Panc1 (cell line): ENCODE measurements at regions not wholly inside any gene's neighbourhood (a gene's known extent, or its start where the extent isn't known, plus 50 kb on each side); places are given as distances from the start of the nearest gene placed in this dataset.

Experiments
- ATAC-seq: fragments of 200-7000 bp; cut with Tn5 transposase; 2 replicates; pipeline ENCODE4 v1.9.1; 2020; ENCODE audit warnings: mild to moderate bottlenecking, moderate library complexity
- BruUV-seq: library from RNA; stranded (reverse); fragments of 400-500 nt; replicated peaks from 2 replicates; lab custom pipeline; 2021; lab: Mats Ljungman, UMichigan
- CTCF ChIA-PET: fragments of 300-600 bp; sonication (Branson Sonifier 250); formaldehyde crosslinking; loops from one replicate; lab custom pipeline; 2022; ENCODE audit warnings: antibody characterized with exemption; lab: Charles Lee
- POLR2A ChIA-PET: fragments of 300-600 bp; sonication (Branson Sonifier 250); formaldehyde crosslinking; loops from one replicate; lab custom pipeline; 2022; ENCODE audit warnings: antibody characterized with exemption; lab: Charles Lee
- DNase-seq: peaks from one replicate; pipeline ENCODE4 v3.0.0-alpha.2; 2010; ENCODE audit warnings: low read depth, low spot score
- H3K27ac ChIP-seq: 2 replicates; pipeline ENCODE4 v1.5.1; 2011; ENCODE audit warnings: mild to moderate bottlenecking, low read length, inconsistent platforms
- H3K27me3 ChIP-seq: fragments of 200-500 bp; sonication (Bioruptor generic); 2 replicates; pipeline ENCODE4 v1.6.0; 2014; ENCODE audit warnings: low read length, inconsistent platforms; ENCODE audit not compliant: control insufficient read depth, insufficient read depth
- H3K36me3 ChIP-seq: fragments of 200-500 bp; sonication (Bioruptor generic); 2 replicates; pipeline ENCODE4 v1.5.1; 2014; ENCODE audit warnings: inconsistent platforms, mild to moderate bottlenecking, low read length, moderate library complexity; ENCODE audit not compliant: control insufficient read depth, insufficient read depth
- H3K4me1 ChIP-seq: 2 replicates; pipeline ENCODE4 v1.5.1; 2011; ENCODE audit warnings: inconsistent platforms, mild to moderate bottlenecking, low read length, moderate library complexity; ENCODE audit not compliant: control insufficient read depth, insufficient read depth
- H3K4me3 ChIP-seq, 2 experiments: 2 replicates each; pipeline ENCODE4 v1.5.1; 2011 to 2012; ENCODE audit warnings: low read depth in 2 of 2, low read length in 2 of 2, mild to moderate bottlenecking in 2 of 2, inconsistent platforms in 1 of 2, moderate library complexity in 1 of 2
- H3K9me3 ChIP-seq: fragments of 200-500 bp; sonication (Bioruptor generic); 2 replicates; pipeline ENCODE4 v1.5.1; 2014; ENCODE audit warnings: low read depth, mild to moderate bottlenecking, inconsistent platforms, low read length, moderate library complexity; ENCODE audit not compliant: control insufficient read depth, insufficient read depth
- POLR2AphosphoS5 ChIP-seq: IDR thresholded peaks from 2 replicates; pipeline ENCODE4 v1.6.1; 2012; ENCODE audit warnings: mild to moderate bottlenecking, low read depth, low read length, moderate library complexity
- SIN3A ChIP-seq: IDR thresholded peaks from 2 replicates; pipeline ENCODE4 v1.6.1; 2012; ENCODE audit warnings: low read depth, mild to moderate bottlenecking, low read length, moderate library complexity, borderline replicate concordance; ENCODE audit not compliant: insufficient read depth
- TCF7L2 ChIP-seq: IDR thresholded peaks from 2 replicates; pipeline ENCODE4 v1.6.1; 2011; ENCODE audit warnings: mild to moderate bottlenecking, low read depth, low read length, inconsistent platforms
- in situ Hi-C: cut with HindIII; loops from 2 replicates; pipeline ENCODE4 v1.10.0; 2016; ENCODE audit warnings: low sequenced_read_pairs, low pct_unique_long_range_greater_than_20kb
- intact Hi-C: fragments of 100-400 bp; cut with micrococcal nuclease; formaldehyde crosslinking; loops from one replicate; pipeline ENCODE4 v1.10.0; 2022; ENCODE audit not compliant: unreplicated experiment
- TF ChIP-seq, protein P1 (sequence below): fragments of 450-650 bp; IDR thresholded peaks from 2 replicates; pipeline ENCODE4 v1.5.1; 2017; ENCODE audit warnings: mild to moderate bottlenecking
- TF ChIP-seq, protein P2 (sequence below), 2 experiments: IDR thresholded peaks; 2 replicates each; pipeline ENCODE4 v1.6.1; 2011 to 2012; ENCODE audit warnings: low read depth in 2 of 2, control low read depth in 1 of 2, low read length in 1 of 2, mild to moderate bottlenecking in 1 of 2, moderate library complexity in 1 of 2; ENCODE audit not compliant: insufficient read depth in 1 of 2

DNA sequence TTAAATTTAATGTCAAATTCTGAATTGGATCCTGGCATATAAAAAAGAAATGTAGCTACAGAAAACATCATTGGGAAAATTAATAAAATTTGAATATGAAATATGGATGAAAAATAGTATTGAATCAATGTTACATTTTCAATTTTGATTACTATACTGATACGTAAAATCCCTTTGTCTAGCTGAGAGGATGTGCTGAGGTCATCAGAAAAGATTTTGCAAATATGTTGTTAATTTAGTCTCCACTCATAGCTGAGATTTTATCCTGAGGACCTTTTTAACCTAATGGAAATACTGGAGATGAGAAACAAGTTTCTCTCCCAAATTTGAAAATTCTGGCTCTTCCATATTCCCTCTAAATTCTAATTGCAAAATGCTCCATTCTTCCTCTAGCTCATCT, 84.4 kb upstream of the ADAMTS16 start:
- in situ Hi-C loops (no loop called here), intact Hi-C loops (no loop called here)
- no peak for DNase-seq
- no peak for TF ChIP-seq SIN3A
- TF ChIP-seq, protein P1, sequence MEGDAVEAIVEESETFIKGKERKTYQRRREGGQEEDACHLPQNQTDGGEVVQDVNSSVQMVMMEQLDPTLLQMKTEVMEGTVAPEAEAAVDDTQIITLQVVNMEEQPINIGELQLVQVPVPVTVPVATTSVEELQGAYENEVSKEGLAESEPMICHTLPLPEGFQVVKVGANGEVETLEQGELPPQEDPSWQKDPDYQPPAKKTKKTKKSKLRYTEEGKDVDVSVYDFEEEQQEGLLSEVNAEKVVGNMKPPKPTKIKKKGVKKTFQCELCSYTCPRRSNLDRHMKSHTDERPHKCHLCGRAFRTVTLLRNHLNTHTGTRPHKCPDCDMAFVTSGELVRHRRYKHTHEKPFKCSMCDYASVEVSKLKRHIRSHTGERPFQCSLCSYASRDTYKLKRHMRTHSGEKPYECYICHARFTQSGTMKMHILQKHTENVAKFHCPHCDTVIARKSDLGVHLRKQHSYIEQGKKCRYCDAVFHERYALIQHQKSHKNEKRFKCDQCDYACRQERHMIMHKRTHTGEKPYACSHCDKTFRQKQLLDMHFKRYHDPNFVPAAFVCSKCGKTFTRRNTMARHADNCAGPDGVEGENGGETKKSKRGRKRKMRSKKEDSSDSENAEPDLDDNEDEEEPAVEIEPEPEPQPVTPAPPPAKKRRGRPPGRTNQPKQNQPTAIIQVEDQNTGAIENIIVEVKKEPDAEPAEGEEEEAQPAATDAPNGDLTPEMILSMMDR = no peak
- TF ChIP-seq, protein P2, sequence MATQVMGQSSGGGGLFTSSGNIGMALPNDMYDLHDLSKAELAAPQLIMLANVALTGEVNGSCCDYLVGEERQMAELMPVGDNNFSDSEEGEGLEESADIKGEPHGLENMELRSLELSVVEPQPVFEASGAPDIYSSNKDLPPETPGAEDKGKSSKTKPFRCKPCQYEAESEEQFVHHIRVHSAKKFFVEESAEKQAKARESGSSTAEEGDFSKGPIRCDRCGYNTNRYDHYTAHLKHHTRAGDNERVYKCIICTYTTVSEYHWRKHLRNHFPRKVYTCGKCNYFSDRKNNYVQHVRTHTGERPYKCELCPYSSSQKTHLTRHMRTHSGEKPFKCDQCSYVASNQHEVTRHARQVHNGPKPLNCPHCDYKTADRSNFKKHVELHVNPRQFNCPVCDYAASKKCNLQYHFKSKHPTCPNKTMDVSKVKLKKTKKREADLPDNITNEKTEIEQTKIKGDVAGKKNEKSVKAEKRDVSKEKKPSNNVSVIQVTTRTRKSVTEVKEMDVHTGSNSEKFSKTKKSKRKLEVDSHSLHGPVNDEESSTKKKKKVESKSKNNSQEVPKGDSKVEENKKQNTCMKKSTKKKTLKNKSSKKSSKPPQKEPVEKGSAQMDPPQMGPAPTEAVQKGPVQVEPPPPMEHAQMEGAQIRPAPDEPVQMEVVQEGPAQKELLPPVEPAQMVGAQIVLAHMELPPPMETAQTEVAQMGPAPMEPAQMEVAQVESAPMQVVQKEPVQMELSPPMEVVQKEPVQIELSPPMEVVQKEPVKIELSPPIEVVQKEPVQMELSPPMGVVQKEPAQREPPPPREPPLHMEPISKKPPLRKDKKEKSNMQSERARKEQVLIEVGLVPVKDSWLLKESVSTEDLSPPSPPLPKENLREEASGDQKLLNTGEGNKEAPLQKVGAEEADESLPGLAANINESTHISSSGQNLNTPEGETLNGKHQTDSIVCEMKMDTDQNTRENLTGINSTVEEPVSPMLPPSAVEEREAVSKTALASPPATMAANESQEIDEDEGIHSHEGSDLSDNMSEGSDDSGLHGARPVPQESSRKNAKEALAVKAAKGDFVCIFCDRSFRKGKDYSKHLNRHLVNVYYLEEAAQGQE (IDR thresholded peaks at IDR 0.05; ENCODE audit: insufficient read depth in 1 of 2, low read depth in 2 of 2, low read length in 1 of 2) = no peak
- no peaks in the 10 kb centered on the region; the same call in none of the 2 replicates for H3K27me3 ChIP-seq
- H3K27ac ChIP-seq = no peak overlapping the region
- no peaks in the 10 kb centered on the region for H3K36me3 ChIP-seq
- ChIA-PET CTCF (no interaction called here), POLR2A (no interaction called here)
- no peaks in the 10 kb centered on the region for H3K4me1 ChIP-seq
- no peak overlapping the region for H3K4me3 ChIP-seq
- ATAC-seq = no peak
- no TSS peak for BruUV-seq
- no peaks in the 10 kb centered on the region for H3K9me3 ChIP-seq

DNA sequence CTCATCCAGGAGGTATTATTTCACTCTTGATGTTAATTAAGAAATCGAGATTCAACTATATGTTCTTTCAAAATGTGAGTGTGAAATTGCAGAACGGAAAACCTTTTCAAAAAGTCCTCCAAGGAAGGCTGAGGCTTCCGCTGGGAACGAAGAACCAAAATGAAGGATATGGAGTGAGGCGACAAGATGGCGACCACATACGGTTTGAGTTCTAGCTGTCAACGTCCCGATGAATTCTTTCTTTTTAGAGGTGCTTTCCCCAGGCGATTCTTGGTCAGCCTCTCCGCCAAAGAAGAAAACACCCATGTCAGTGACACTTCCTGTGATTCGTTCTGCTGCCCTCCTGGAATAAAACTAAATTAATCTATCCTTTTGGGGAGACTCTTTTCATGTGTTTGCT, 78.3 kb upstream of the ADAMTS16 start:
- DNase-seq (no peak), ATAC-seq (no peak)
- intact Hi-C loops = no loop called here
- Histone ChIP-seq H3K27me3 (no peaks in the 10 kb centered on the region; the same call in 1 of the 2 replicates), H3K4me3 (no peak overlapping the region), H3K27ac (no peak overlapping the region), H3K9me3 (no peaks in the 10 kb centered on the region), H3K36me3 (no peaks in the 10 kb centered on the region), H3K4me1 (no peaks in the 10 kb centered on the region)
- TF ChIP-seq TCF7L2 (no peak), SIN3A (no peak), POLR2AphosphoS5 (no peak)
- TF ChIP-seq, protein P1 = no peak
- TF ChIP-seq, protein P2 (IDR thresholded peaks at IDR 0.05; ENCODE audit: insufficient read depth in 1 of 2, low read depth in 2 of 2, low read length in 1 of 2) = no peak
- BruUV-seq = no TSS peak
- POLR2A ChIA-PET = no interaction called here
- CTCF ChIA-PET = no interaction called here
- in situ Hi-C loops = no loop called here
